ENCODE measurements at regions not wholly inside any gene's neighbourhood (a gene's known extent, or its start where the extent isn't known, plus 50 kb on each side); places are given as distances from the start of the nearest gene placed in this dataset.

DNA sequence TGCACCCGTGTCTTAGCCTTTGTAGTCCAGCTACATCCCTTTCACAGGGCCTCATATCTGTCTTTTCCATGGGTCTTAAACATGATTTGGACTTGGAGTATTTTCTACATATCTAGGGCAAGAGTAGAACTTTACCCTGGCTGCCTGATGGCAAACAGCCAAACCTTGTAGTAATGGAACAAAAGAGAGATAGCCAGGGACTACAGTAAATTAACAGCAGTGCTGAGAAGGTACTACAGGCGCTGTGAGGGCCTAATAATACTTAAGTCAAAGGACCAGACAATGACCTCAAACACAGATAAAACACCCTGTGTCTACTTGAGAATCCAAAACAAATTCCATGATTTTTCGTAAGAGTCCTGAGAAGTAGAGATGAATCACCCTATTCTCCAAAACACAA lies 111.0 kb upstream of the WDR17 start:
- TF ChIP-seq POLR2A (IDR thresholded peaks at IDR 0.05) = no peak
- TF ChIP-seq, protein P1, sequence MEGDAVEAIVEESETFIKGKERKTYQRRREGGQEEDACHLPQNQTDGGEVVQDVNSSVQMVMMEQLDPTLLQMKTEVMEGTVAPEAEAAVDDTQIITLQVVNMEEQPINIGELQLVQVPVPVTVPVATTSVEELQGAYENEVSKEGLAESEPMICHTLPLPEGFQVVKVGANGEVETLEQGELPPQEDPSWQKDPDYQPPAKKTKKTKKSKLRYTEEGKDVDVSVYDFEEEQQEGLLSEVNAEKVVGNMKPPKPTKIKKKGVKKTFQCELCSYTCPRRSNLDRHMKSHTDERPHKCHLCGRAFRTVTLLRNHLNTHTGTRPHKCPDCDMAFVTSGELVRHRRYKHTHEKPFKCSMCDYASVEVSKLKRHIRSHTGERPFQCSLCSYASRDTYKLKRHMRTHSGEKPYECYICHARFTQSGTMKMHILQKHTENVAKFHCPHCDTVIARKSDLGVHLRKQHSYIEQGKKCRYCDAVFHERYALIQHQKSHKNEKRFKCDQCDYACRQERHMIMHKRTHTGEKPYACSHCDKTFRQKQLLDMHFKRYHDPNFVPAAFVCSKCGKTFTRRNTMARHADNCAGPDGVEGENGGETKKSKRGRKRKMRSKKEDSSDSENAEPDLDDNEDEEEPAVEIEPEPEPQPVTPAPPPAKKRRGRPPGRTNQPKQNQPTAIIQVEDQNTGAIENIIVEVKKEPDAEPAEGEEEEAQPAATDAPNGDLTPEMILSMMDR (IDR thresholded peaks at IDR 0.05) = no peak
